Tibial artery (tissue), 4 donors: ENCODE measurements at regions not wholly inside any gene's neighbourhood (a gene's known extent, or its start where the extent isn't known, plus 50 kb on each side); places are given as distances from the start of the nearest gene placed in this dataset.

Source experiments
- DNase-seq, 2 donors: peaks; one replicate each; pipeline ENCODE4 v3.0.0-alpha.2; 2019
- H3K27ac ChIP-seq, 2 donors: fragments of 200-600 bp; sonication (generic) in 1 of 2; 1 replicate in 1 of 2; 2 replicates in 1 of 2; pipeline ENCODE4 v1.5.1; 2018 to 2019; ENCODE audit warnings: mild to moderate bottlenecking in 1 of 2
- H3K27me3 ChIP-seq, 2 donors: fragments of 200-600 bp; sonication (generic) in 1 of 2; one replicate each; pipeline versions ENCODE4 v1.5.1 to v1.6.0; 2016 to 2019
- H3K36me3 ChIP-seq, 3 donors: fragments of 200-600 bp; sonication (generic) in 2 of 3; one replicate each; pipeline ENCODE4 v1.5.1; 2016 to 2019; ENCODE audit warnings: mild to moderate bottlenecking in 2 of 3
- H3K4me1 ChIP-seq, 4 donors: fragments of 200-600 bp; sonication (generic) in 2 of 4; 1 replicate in 3 of 4; 2 replicates in 1 of 4; pipeline ENCODE4 v1.5.1; 2016 to 2019
- H3K4me3 ChIP-seq, 2 donors: fragments of 200-600 bp; sonication (generic) in 1 of 2; 1 replicate in 1 of 2; 2 replicates in 1 of 2; pipeline ENCODE4 v1.5.1; 2018 to 2019; ENCODE audit warnings: mild to moderate bottlenecking in 2 of 2
- H3K9me3 ChIP-seq, 3 donors: fragments of 200-600 bp; sonication (generic) in 1 of 3; one replicate each; pipeline ENCODE4 v1.5.1; 2016 to 2019
- CTCF ChIP-seq, 2 experiments: fragments of 200-600 bp in 1 of 2; fragments of 450-650 bp in 1 of 2; IDR thresholded peaks; one replicate each; pipeline ENCODE4 v1.5.1; 2017 to 2019; ENCODE audit warnings: antibody characterized with exemption in 2 of 2, mild to moderate bottlenecking in 1 of 2, moderate library complexity in 1 of 2
- intact Hi-C: fragments of 100-400 bp; cut with DNase I; formaldehyde crosslinking; loops from one replicate; pipeline ENCODE4 v1.15.0; 2023; ENCODE audit warnings: low total_unique reads

DNA sequence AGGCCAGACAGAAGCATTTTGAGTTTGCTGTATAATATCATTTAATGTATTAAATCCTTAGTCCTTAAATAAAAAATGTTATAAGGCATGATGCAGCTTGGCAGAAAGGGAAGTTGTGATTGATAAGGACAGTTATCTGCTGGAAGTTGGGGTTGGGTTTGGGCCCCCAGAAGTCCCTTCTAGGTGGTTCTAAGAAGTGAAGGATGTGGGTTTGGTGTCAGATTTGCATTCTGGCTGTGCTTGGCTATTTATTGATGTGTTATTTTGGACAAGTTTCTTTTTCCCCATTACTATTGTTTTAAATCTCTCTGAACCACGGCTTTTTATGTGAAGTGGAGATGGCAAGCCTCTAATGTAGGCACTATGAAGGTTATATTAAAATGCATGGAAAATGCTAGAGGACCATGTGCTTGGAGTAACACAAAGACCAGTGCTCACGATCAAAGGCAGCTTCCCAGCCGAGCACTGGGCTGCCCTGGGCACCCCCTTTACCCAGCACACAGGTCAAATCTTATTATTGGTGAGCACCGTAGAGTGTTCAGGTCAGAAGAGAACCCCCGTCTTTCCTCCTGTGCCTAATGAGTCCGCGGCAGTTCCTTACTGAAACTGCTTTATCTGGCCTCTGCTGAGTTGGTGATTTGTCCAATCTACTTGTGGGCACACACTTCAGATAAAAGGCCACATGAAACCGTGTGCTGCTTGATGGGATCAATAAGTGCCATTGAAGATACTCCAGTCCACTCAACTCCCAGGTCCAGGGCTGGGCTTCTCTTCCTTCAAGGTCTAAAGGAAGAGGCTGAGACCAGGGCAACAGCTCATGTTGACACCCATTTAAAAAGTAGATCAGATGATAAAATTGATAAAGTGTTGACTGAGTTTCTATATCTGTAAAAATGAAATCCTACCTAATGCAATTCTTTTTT, 212.0 kb downstream of the PRDM2 start:
- H3K4me3 ChIP-seq, result no peak overlapping the region
- H3K9me3 ChIP-seq, result no peaks in the 10 kb centered on the region
- intact Hi-C loops, result no loop called here
- peaks cover 0 to 3% of the 10 kb centered on the region in 2 donors for H3K27me3 ChIP-seq
- no peaks in the 10 kb centered on the region for H3K36me3 ChIP-seq
- no peak for TF ChIP-seq CTCF (IDR thresholded peaks at IDR 0.05)
- no peak for DNase-seq
- no peaks in the 10 kb centered on the region for H3K4me1 ChIP-seq
- H3K27ac ChIP-seq, result no peak overlapping the region

GRCh38 chr1:13913396-13913795, 213.4 kb downstream of the PRDM2 start:
- Histone ChIP-seq H3K4me3 (no peak overlapping the region), H3K27me3 (peaks cover 0 to 3% of the 10 kb centered on the region in 2 donors), H3K9me3 (no peaks in the 10 kb centered on the region), H3K27ac (no peak overlapping the region), H3K4me1 (no peaks in the 10 kb centered on the region), H3K36me3 (no peaks in the 10 kb centered on the region)
- DNase-seq, result no peak
- no peak for TF ChIP-seq CTCF (IDR thresholded peaks at IDR 0.05)
- intact Hi-C loops, result no loop called here

- DNase-seq, result no peak
- intact Hi-C loops, result no loop called here
- Histone ChIP-seq H3K4me3 (no peak overlapping the region), H3K4me1 (no peaks in the 10 kb centered on the region), H3K27ac (no peak overlapping the region), H3K27me3 (peaks cover 0 to 3% of the 10 kb centered on the region in 2 donors), H3K36me3 (no peaks in the 10 kb centered on the region), H3K9me3 (peaks cover 0 to 6% (median 0%) of the 10 kb centered on the region in 3 donors)
- TF ChIP-seq CTCF (IDR thresholded peaks at IDR 0.05), result no peak
Observed at GRCh38 chr1:13916530-13916929, 216.5 kb downstream of the PRDM2 start.

- intact Hi-C loops, result no loop called here
- TF ChIP-seq CTCF (IDR thresholded peaks at IDR 0.05), result no peak
- Histone ChIP-seq H3K9me3 (peaks cover 0 to 6% (median 0%) of the 10 kb centered on the region in 3 donors), H3K4me1 (peaks cover 0 to 4% (median 0%) of the 10 kb centered on the region in 4 donors), H3K36me3 (no peaks in the 10 kb centered on the region), H3K27ac (no peak overlapping the region), H3K4me3 (no peak overlapping the region), H3K27me3 (peaks cover 0 to 3% of the 10 kb centered on the region in 2 donors)
- no peak for DNase-seq
Observed at GRCh38 chr1:13917607-13918006, 217.6 kb downstream of the PRDM2 start.

DNA sequence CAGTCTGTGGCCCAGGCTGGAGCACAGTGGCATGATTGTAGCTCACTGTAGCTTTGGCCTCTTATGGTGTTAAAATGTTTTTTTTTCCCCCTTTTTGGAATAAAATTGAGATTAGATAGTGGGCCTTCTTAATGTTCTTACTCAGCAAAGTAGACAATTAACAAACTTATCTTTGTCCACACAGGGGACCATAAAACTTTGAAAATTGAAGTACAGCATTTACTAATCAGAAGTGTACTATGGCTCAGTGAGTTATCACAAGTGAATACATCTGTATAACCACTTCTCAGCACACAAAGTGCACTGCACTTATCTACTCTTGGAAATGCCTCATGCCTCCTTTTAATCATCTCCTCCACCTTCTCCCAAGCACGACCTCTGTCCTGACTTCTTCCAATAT, 218.9 kb downstream of the PRDM2 start:
- Histone ChIP-seq H3K27me3 (peaks cover 0 to 3% of the 10 kb centered on the region in 2 donors), H3K4me3 (no peak overlapping the region), H3K27ac (no peak overlapping the region), H3K9me3 (peaks cover 0 to 6% (median 0%) of the 10 kb centered on the region in 3 donors), H3K4me1 (peaks cover 0 to 6% (median 0%) of the 10 kb centered on the region in 4 donors), H3K36me3 (no peaks in the 10 kb centered on the region)
- intact Hi-C loops, result no loop called here
- no peak for TF ChIP-seq CTCF (IDR thresholded peaks at IDR 0.05)
- no peak for DNase-seq
